Neutrophil (primary cell): ENCODE measurements at regions not wholly inside any gene's neighbourhood (a gene's known extent, or its start where the extent isn't known, plus 50 kb on each side); places are given as distances from the start of the nearest gene placed in this dataset.
"Not testable (repeated sequence)": the region's sequence is repeated elsewhere in the genome, so short reads cannot be mapped to it uniquely, and the experiment has no call there.

ENCODE experiments used
- H3K27ac ChIP-seq: fragments of 200-600 bp; sonication (generic); 2 replicates; pipeline ENCODE4 v1.5.1; 2016; ENCODE audit warnings: mild to moderate bottlenecking, moderate library complexity
- H3K27me3 ChIP-seq: fragments of 200-600 bp; sonication (generic); 2 replicates; pipeline ENCODE4 v1.6.0; 2016; ENCODE audit warnings: mild to moderate bottlenecking
- H3K36me3 ChIP-seq: fragments of 200-600 bp; sonication (generic); 2 replicates; pipeline ENCODE4 v1.5.1; 2017
- H3K4me1 ChIP-seq, 2 experiments: fragments of 200-600 bp in 1 of 2; sonication (generic) in 1 of 2; 1 replicate in 1 of 2; 2 replicates in 1 of 2; pipeline versions ENCODE4 v1.5.1 to v1.6.1; 2013 to 2016; ENCODE audit warnings: low read depth in 1 of 2, low read length in 1 of 2, mild to moderate bottlenecking in 1 of 2, moderate library complexity in 1 of 2; ENCODE audit not compliant: control insufficient read depth in 1 of 2, insufficient read depth in 1 of 2
- H3K4me3 ChIP-seq, 2 experiments: fragments of 200-600 bp in 1 of 2; sonication (generic) in 1 of 2; 1 replicate in 1 of 2; 2 replicates in 1 of 2; pipeline ENCODE4 v1.5.1; 2013 to 2016; ENCODE audit warnings: low read depth in 1 of 2, low read length in 1 of 2, mild to moderate bottlenecking in 1 of 2, moderate library complexity in 1 of 2
- H3K9me3 ChIP-seq: fragments of 200-600 bp; sonication (generic); 2 replicates; pipeline ENCODE4 v1.5.1; 2016
- TF ChIP-seq, protein P1 (sequence below): fragments of 200-600 bp; sonication (generic); IDR thresholded peaks from 2 replicates; pipeline ENCODE4 v1.5.1; 2016; ENCODE audit warnings: antibody characterized with exemption

GRCh38 chr2:230627806-230628724 lies 84.6 kb upstream of the CAB39 start:
- H3K4me1 ChIP-seq, result no peaks in the 10 kb centered on the region
- H3K27ac ChIP-seq, result no peak overlapping the region
- no peaks in the 10 kb centered on the region for H3K9me3 ChIP-seq
- H3K36me3 ChIP-seq, result no peaks in the 10 kb centered on the region
- no peak overlapping the region for H3K4me3 ChIP-seq
- no peaks in the 10 kb centered on the region for H3K27me3 ChIP-seq
- TF ChIP-seq, protein P1, sequence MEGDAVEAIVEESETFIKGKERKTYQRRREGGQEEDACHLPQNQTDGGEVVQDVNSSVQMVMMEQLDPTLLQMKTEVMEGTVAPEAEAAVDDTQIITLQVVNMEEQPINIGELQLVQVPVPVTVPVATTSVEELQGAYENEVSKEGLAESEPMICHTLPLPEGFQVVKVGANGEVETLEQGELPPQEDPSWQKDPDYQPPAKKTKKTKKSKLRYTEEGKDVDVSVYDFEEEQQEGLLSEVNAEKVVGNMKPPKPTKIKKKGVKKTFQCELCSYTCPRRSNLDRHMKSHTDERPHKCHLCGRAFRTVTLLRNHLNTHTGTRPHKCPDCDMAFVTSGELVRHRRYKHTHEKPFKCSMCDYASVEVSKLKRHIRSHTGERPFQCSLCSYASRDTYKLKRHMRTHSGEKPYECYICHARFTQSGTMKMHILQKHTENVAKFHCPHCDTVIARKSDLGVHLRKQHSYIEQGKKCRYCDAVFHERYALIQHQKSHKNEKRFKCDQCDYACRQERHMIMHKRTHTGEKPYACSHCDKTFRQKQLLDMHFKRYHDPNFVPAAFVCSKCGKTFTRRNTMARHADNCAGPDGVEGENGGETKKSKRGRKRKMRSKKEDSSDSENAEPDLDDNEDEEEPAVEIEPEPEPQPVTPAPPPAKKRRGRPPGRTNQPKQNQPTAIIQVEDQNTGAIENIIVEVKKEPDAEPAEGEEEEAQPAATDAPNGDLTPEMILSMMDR, result no peak

- Histone ChIP-seq H3K36me3 (no peaks in the 10 kb centered on the region), H3K4me3 (no peak overlapping the region), H3K27me3 (no peaks in the 10 kb centered on the region), H3K9me3 (no peaks in the 10 kb centered on the region), H3K27ac (no peak overlapping the region), H3K4me1 (no peaks in the 10 kb centered on the region)
- TF ChIP-seq, protein P1, result no peak
These were observed 81.2 kb upstream of the CAB39 start for GRCh38 chr2:230631470-230631869.

DNA sequence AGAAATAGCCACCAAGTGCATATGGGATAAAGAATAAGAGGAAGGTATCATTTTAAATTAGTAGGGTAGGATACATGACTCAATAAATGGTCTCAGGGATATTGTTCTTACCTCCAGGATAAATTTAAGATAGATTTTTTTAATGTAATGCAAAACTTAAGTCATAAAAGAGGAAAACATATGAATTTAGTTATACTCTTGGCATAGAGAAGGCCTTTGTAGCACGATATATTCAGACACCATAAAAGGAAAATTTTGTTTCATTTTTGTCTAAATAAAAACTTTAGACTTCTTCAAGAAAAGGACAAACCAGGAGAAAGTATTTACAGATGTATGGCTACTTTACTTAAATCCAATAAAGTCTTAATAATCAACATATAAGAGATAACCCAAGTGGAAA lies 78.5 kb upstream of the CAB39 start:
- Histone ChIP-seq H3K27ac (no peak overlapping the region), H3K9me3 (no peaks in the 10 kb centered on the region), H3K27me3 (no peaks in the 10 kb centered on the region), H3K36me3 (no peaks in the 10 kb centered on the region), H3K4me1 (no peaks in the 10 kb centered on the region), H3K4me3 (no peak overlapping the region)
- TF ChIP-seq, protein P1, result no peak

DNA sequence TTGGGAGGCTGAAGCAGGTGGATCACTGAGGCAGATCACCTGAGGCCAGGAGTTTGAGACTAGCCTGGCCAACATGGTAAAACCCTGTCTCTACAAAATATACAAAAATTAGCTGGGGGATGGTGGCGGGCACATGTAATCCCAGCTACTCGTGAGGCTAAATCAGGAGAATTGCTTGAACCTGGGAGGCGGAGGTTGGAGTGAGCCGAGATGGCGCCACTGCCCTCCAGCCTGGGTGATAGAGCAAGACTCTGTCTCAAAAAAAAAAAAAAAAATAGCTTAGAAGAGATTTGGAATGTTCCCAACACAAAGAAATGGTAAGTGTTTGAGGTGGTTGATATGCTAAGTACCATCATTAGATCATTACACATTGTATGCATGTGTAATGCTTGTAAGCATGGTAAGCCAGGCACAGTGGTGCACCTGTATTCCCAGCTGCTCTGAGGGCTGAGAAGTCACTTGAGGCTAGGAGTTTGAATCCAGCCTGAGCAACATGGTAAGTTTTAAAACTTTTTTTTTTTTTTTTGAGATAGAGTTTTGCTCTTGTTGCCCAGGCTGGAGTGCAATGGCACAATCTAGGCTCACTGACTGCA lies 77.8 kb upstream of the CAB39 start:
- not testable (repeated sequence) for H3K4me1 ChIP-seq, H3K4me3 ChIP-seq, H3K36me3 ChIP-seq, H3K9me3 ChIP-seq, H3K27ac ChIP-seq, H3K27me3 ChIP-seq

DNA sequence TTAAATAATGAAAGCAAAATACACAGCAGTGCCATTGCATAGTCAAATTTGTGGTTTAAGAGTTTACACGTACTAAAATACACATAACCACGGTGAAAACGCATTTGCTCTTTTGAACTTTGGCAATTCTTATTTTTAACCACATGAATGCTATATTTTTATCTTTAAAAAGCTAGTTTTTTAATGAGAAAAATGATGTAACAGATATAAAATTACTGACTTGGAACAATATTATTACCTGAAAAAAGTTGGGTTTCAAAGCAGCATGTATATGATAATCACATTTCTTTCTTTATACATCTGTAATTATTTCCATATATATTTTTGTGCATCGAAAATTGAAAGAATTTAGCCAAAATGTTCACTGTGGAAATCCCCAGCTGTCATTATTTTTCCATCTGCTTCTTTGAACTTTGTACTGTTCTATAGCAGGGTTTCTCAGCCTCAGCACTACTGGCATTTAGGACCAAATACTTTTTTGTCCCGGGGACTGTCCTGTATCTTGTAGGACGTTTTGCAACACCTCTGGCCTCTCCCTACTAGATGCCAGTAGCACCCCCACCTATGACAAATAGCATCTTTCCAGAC lies 75.9 kb upstream of the CAB39 start:
- TF ChIP-seq, protein P1, result no peak
- no peaks in the 10 kb centered on the region for H3K9me3 ChIP-seq
- H3K27me3 ChIP-seq, result no peaks in the 10 kb centered on the region
- H3K27ac ChIP-seq, result no peak overlapping the region
- H3K4me1 ChIP-seq, result no peaks in the 10 kb centered on the region
- no peaks in the 10 kb centered on the region for H3K36me3 ChIP-seq
- H3K4me3 ChIP-seq, result no peak overlapping the region

DNA sequence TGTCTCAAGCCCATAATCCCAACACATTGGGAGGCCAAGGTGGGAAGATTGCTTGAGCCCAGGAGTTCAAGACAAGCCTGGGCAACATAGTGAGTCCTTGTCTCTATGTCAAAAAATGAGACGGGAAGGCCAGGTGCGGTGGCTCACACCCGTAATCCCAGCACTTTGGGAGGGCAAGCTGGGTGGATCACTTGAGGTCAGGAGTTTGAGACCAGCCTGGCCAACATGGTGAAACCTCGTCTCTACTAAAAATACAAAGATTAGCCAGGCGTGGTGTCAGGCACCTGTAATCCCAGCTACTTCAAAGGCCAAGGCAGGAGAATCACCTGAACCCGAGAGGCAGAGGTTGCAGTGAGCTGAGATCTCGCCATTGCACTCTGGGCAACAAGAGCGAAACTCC lies 75.2 kb upstream of the CAB39 start:
- not testable (repeated sequence) for H3K4me3 ChIP-seq, H3K27ac ChIP-seq, H3K4me1 ChIP-seq, H3K27me3 ChIP-seq, H3K36me3 ChIP-seq, H3K9me3 ChIP-seq
